ENCODE measurements at regions not wholly inside any gene's neighbourhood (a gene's known extent, or its start where the extent isn't known, plus 50 kb on each side); places are given as distances from the start of the nearest gene placed in this dataset.

DNA sequence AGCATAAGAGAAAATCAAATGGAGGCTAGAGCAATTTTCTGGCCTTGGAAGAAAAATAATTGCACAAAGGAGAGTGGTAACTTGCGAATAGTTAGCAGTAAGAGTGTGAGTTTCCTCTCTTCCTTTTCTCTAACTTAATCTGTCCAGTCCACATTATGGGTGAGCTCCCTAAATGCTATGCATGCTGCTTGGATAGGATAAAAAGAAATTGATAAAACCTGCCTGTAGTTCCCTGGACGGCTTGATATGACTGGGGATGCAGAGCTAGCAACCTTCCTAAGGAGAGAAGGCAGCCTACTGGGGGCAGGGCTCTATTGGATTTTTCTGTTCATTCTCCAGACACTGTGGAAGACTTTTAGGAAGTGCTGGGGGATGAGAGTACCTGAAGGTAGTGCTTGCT is 311.3 kb downstream of the LMO7 start:
- no peak overlapping the region for H3K4me3 ChIP-seq (ENCODE audit: low read depth, low read length)
- DNase-seq (ENCODE audit: low read depth, low spot score): no peak
- ChIA-PET CTCF (no interaction called here), POLR2A (no interaction called here)
- no peak for TF ChIP-seq CTCF (IDR thresholded peaks at IDR 0.05; ENCODE audit: insufficient read depth, low read length, missing control alignments)

DNA sequence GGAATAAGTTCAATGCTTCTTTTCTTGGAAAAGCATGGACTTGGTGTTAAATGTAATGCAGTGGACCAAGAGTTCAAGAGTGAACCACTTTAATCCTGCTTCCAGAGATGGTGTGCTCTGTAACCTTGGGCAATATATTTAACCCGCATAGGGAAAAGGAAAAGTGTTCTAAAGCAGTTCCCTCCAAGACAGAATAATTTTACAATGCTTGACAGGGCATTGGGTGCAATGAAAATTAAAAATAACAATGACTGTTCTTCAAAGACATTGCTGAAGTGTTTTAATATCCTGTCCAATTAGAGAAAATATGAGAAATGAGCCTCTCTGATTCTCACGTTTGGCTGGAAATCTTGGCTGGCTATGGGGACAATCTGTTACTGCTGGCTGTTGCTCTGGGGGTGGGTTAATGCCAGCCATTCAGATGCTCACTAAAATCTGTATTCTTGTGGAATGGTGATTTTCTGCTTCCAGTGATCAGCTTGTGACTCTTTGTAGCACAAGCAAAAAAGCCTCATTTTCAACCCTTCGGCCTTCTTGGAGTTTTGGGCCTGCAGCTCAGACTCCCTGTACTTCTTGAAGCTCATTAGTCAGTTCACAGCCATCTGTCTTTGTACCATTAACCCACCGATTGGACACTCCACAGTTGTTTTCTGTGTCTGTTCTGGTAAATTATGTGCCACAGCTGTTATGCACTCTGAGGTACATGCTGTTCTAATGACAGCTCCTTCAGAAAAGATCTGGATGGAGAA is 310.6 kb downstream of the LMO7 start:
- ChIA-PET POLR2A (no interaction called here), CTCF (no interaction called here)
- no peak for TF ChIP-seq CTCF (IDR thresholded peaks at IDR 0.05; ENCODE audit: insufficient read depth, low read length, missing control alignments)
- no peak for DNase-seq (ENCODE audit: low read depth, low spot score)
- H3K4me3 ChIP-seq (ENCODE audit: low read depth, low read length): no peak overlapping the region

DNA sequence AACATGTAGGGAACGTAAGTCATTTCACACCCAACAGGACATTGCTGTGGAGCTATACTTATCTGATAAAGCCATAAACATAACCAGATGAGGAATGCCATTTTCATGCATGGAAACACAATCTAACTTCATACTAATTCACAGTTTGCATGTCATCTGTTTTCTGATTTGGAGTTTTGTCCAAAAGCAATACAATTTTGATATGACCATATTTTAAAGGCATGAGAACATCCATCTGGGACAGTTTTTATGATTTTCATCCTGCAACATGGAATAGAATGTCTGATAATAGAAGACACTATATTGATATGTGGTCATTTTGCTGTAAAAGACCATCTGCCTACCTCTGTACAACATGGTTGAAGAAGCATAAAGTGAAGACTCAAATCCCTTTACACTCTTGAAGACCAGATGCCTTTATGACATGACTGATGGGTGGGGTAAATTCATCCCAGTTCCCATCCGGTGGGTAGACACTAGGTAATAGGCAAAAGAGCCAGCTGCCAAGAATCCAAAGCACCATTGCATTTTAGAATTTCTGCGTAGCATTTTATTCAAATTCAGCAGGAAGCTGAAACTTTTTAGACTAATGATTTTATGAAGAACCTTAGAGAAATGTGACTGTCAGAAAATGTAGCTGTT is 309.8 kb downstream of the LMO7 start:
- no peak overlapping the region for H3K4me3 ChIP-seq (ENCODE audit: low read depth, low read length)
- ChIA-PET POLR2A (no interaction called here), CTCF (no interaction called here)
- DNase-seq (ENCODE audit: low read depth, low spot score): no peak
- no peak for TF ChIP-seq CTCF (IDR thresholded peaks at IDR 0.05; ENCODE audit: insufficient read depth, low read length, missing control alignments)

DNA sequence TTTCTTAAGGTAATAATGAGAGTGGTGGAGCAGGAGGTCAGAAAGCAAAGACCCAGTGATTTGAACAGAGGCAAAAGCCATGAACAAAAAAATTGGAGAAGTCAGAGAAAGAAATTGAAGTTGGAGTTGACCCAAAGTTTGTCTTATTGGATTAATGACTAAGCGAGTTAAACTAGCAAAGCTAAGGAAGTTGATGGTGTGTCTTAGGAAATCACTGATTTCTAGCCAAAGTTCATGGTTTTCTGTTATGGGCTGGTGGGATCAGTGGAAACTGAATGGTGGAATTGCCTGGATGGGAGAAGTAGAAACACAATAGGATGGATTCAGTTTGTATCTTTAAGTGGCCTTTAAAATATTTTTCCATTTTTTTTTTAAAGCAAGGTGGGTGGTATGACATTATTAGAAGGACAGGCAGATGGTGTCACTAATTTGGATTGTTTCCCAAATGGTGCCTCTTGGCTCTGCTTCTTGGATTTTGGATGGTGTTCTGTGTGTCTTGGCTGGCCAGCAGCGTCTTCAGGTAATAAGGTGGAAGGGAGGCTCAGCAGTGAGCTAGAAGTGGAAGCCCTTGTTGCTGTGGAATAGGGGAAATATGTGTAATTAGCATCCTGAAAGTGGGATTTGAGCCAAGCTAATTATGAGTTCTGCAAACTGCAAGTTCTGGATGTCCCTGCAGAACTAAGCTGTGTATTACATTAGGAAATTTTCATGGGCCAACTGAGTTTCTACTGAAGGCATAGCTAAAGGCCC is 302.9 kb downstream of the LMO7 start:
- no peak for TF ChIP-seq CTCF (IDR thresholded peaks at IDR 0.05; ENCODE audit: insufficient read depth, low read length, missing control alignments)
- DNase-seq (ENCODE audit: low read depth, low spot score): no peak
- ChIA-PET POLR2A (no interaction called here), CTCF (no interaction called here)
- H3K4me3 ChIP-seq (ENCODE audit: low read depth, low read length): no peak overlapping the region

- TF ChIP-seq CTCF (IDR thresholded peaks at IDR 0.05; ENCODE audit: insufficient read depth, low read length, missing control alignments): no peak
- POLR2A ChIA-PET: no interaction called here
- CTCF ChIA-PET: interaction anchor here (1.3 kb wide), 1 partner anchor 16 kb away, joined by 3 read pairs; no protein-coding TSS in a partner anchor
- DNase-seq (ENCODE audit: low read depth, low spot score): no peak
- H3K4me3 ChIP-seq (ENCODE audit: low read depth, low read length): no peak overlapping the region
These were observed 300.7 kb downstream of the LMO7 start for GRCh38 chr13:75936791-75937190.

DNA sequence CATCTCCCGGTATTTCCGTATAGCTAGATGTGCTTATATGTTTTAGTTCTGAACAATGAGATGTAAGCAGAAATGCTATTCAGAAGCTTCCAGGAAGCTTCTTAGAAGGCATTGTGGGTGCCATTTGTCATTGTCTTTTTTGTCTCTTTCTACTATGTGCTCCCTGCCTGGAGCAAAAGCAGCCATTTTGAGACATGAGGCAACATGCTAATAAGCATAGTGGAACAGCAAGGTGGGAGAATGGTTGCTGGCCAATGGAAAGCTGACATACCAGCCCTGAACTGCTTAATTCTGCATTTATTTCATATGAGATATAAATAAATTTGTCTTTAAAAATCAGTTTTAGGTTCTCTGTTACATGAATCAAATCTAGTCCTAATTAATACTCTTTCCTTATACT is 299.7 kb downstream of the LMO7 start:
- no peak overlapping the region for H3K4me3 ChIP-seq (ENCODE audit: low read depth, low read length)
- no peak for TF ChIP-seq CTCF (IDR thresholded peaks at IDR 0.05; ENCODE audit: insufficient read depth, low read length, missing control alignments)
- DNase-seq (ENCODE audit: low read depth, low spot score): no peak
- ChIA-PET POLR2A (no interaction called here), CTCF (no interaction called here)

All from AG04449 (cell line).